ENCODE measurements at regions not wholly inside any gene's neighbourhood (a gene's known extent, or its start where the extent isn't known, plus 50 kb on each side); places are given as distances from the start of the nearest gene placed in this dataset.
"Not testable (repeated sequence)": the region's sequence is repeated elsewhere in the genome, so short reads cannot be mapped to it uniquely, and the experiment has no call there.

DNA sequence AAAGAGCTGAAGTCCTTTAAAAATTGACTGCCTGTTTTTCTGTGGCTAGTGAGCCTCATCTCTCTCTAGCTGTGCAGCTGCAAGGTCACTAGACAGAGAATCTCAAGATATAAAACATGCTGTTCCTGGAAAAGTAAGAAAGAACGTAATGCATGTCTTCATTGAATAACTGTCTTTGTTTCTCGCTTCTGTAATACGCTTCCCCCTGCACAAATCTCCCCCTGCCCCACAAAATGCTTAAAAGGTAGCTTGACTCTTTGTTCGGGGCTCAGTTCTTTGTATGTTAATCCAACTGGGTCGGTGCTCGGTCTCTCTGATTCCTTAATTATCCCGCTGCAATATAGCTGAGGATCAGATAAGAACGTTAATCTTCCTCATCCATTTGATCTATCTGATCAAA is 1495.9 kb upstream of the DDX18 start:
- not testable (repeated sequence) for H3K9me3 ChIP-seq (ENCODE audit: insufficient read depth, low read depth, low read length); H3K4me3 ChIP-seq (ENCODE audit: low read depth, low read length); H3K79me2 ChIP-seq (ENCODE audit: control insufficient read depth, insufficient read depth, low read length, poor library complexity); H4K91ac ChIP-seq (ENCODE audit: low read depth, low read length); H3K36me3 ChIP-seq (ENCODE audit: control insufficient read depth in 1 of 2, insufficient read depth in 2 of 2, low read length in 2 of 2); H2AK5ac ChIP-seq (ENCODE audit: low read length); H3K4ac ChIP-seq (ENCODE audit: low read depth, low read length); H3K27ac ChIP-seq (ENCODE audit: low read depth, low read length); H3K79me1 ChIP-seq (ENCODE audit: low read length); H2AFZ ChIP-seq (ENCODE audit: insufficient read depth, low read length, poor library complexity); H3K9ac ChIP-seq (ENCODE audit: low read length); H4K8ac ChIP-seq (ENCODE audit: low read depth, low read length); DNase-seq; H3K4me1 ChIP-seq (ENCODE audit: control insufficient read depth in 1 of 2, insufficient read depth in 2 of 2, low read length in 2 of 2); H3K18ac ChIP-seq (ENCODE audit: low read length); H2BK12ac ChIP-seq (ENCODE audit: low read length); H3K14ac ChIP-seq (ENCODE audit: low read length); H2BK5ac ChIP-seq (ENCODE audit: low read depth, low read length, poor library complexity); H2BK120ac ChIP-seq (ENCODE audit: insufficient read depth, low read length, poor library complexity); H3K23ac ChIP-seq (ENCODE audit: low read length); H3K27me3 ChIP-seq (ENCODE audit: insufficient read depth, low read length); H4K12ac ChIP-seq (ENCODE audit: low read depth, low read length); H3K4me2 ChIP-seq (ENCODE audit: low read length)
- WGBS (ENCODE audit: extremely low coverage, insufficient coverage, insufficient read length): no CpG with 5 or more reads among the region's 8 CpGs

DNA sequence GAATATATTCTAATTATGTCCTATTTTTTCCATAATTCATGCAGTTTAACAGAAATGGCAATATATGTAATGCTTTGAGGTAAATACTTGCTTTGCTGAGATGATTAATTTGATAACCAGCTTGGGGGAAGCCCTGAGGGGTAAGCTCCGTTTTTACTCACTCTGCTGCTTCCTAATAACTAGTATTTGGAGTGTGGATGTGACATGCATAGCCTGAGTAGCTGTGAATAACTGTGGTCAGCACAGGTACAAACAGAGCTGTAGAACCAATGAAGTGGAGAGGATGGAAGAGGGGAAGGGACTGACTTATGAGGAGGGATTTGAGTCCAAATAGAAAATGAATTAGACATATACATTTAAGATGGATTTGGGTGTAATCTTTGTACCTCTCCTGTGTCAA is 1495.5 kb upstream of the DDX18 start:
- no peak overlapping the region for H2BK12ac ChIP-seq (ENCODE audit: low read length)
- no peak overlapping the region for H2AFZ ChIP-seq (ENCODE audit: insufficient read depth, low read length, poor library complexity)
- H3K36me3 ChIP-seq (ENCODE audit: control insufficient read depth in 1 of 2, insufficient read depth in 2 of 2, low read length in 2 of 2): no peaks in the 10 kb centered on the region
- H3K4ac ChIP-seq (ENCODE audit: low read depth, low read length): no peak overlapping the region
- WGBS (ENCODE audit: extremely low coverage, insufficient coverage, insufficient read length): no CpG with 5 or more reads among the region's 1 CpG
- H2BK120ac ChIP-seq (ENCODE audit: insufficient read depth, low read length, poor library complexity): no peak overlapping the region
- no peaks in the 10 kb centered on the region for H3K9me3 ChIP-seq (ENCODE audit: insufficient read depth, low read depth, low read length)
- no peaks in the 10 kb centered on the region for H3K4me1 ChIP-seq (ENCODE audit: control insufficient read depth in 1 of 2, insufficient read depth in 2 of 2, low read length in 2 of 2)
- H3K4me3 ChIP-seq (ENCODE audit: low read depth, low read length): no peak overlapping the region
- H3K27me3 ChIP-seq (ENCODE audit: insufficient read depth, low read length): no peaks in the 10 kb centered on the region
- no peak overlapping the region for H2BK5ac ChIP-seq (ENCODE audit: low read depth, low read length, poor library complexity)
- H3K14ac ChIP-seq (ENCODE audit: low read length): no peak overlapping the region
- H3K79me1 ChIP-seq (ENCODE audit: low read length): no peaks in the 10 kb centered on the region
- no peak overlapping the region for H4K8ac ChIP-seq (ENCODE audit: low read depth, low read length)
- H2AK5ac ChIP-seq (ENCODE audit: low read length): no peak overlapping the region
- H3K9ac ChIP-seq (ENCODE audit: low read length): no peak overlapping the region
- H3K27ac ChIP-seq (ENCODE audit: low read depth, low read length): no peak overlapping the region
- no peak overlapping the region for H3K18ac ChIP-seq (ENCODE audit: low read length)
- H3K79me2 ChIP-seq (ENCODE audit: control insufficient read depth, insufficient read depth, low read length, poor library complexity): no peaks in the 10 kb centered on the region
- H3K23ac ChIP-seq (ENCODE audit: low read length): no peak overlapping the region
- no peak overlapping the region for H4K91ac ChIP-seq (ENCODE audit: low read depth, low read length)
- no peak overlapping the region for H3K4me2 ChIP-seq (ENCODE audit: low read length)
- DNase-seq: no peak
- no peak overlapping the region for H4K12ac ChIP-seq (ENCODE audit: low read depth, low read length)

DNA sequence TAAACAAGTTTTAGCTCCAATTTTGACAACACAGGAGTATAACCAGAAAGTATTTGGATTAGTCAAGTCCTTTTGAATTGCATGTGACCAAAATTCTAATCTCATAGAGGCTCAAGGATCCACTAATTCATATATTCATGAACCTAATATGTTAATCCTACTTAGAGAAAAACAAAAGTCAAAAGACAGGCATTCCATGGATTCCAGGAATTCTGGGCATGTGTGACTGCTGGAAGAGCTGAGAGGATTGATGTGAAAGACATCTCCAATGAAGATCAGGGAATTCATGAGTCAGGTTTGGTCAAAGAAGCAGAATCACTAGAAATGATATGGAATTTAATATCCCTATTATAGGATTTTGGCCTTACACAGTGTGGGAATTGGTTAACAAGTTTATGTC is 1494.6 kb upstream of the DDX18 start:
- Histone ChIP-seq H4K91ac (ENCODE audit: low read depth, low read length) (no peak overlapping the region), H2BK12ac (ENCODE audit: low read length) (no peak overlapping the region), H2BK120ac (ENCODE audit: insufficient read depth, low read length, poor library complexity) (no peak overlapping the region), H3K23ac (ENCODE audit: low read length) (no peak overlapping the region), H2AFZ (ENCODE audit: insufficient read depth, low read length, poor library complexity) (no peak overlapping the region), H2BK5ac (ENCODE audit: low read depth, low read length, poor library complexity) (no peak overlapping the region), H3K79me2 (ENCODE audit: control insufficient read depth, insufficient read depth, low read length, poor library complexity) (no peaks in the 10 kb centered on the region), H3K9me3 (ENCODE audit: insufficient read depth, low read depth, low read length) (no peaks in the 10 kb centered on the region), H3K27me3 (ENCODE audit: insufficient read depth, low read length) (no peaks in the 10 kb centered on the region), H3K4me3 (ENCODE audit: low read depth, low read length) (no peak overlapping the region), H3K9ac (ENCODE audit: low read length) (no peak overlapping the region), H3K79me1 (ENCODE audit: low read length) (no peaks in the 10 kb centered on the region), H3K4ac (ENCODE audit: low read depth, low read length) (no peak overlapping the region), H3K36me3 (ENCODE audit: control insufficient read depth in 1 of 2, insufficient read depth in 2 of 2, low read length in 2 of 2) (no peaks in the 10 kb centered on the region), H3K27ac (ENCODE audit: low read depth, low read length) (no peak overlapping the region), H2AK5ac (ENCODE audit: low read length) (no peak overlapping the region), H4K12ac (ENCODE audit: low read depth, low read length) (no peak overlapping the region), H3K14ac (ENCODE audit: low read length) (no peak overlapping the region), H3K4me2 (ENCODE audit: low read length) (no peak overlapping the region), H3K4me1 (ENCODE audit: control insufficient read depth in 1 of 2, insufficient read depth in 2 of 2, low read length in 2 of 2) (no peaks in the 10 kb centered on the region), H3K18ac (ENCODE audit: low read length) (no peak overlapping the region), H4K8ac (ENCODE audit: low read depth, low read length) (no peak overlapping the region)
- DNase-seq: no peak

DNA sequence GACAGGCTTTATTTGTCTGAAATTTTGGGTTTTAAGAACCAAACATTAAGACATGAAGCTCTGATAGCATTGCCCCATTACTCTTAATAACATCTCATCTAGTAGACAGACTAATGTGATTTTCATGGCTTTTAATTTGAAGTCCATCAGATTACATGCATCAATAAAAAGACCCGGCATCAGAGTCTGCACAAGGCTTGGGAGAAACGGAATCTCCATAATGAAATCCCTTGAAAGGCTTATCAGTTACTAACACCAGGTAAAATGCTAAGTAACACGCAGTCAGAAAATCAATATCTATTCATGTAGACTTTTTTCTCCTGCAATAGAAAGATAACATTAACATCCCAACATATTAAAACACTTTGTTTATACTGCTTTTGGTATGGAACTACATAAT is 1485.2 kb upstream of the DDX18 start:
- Histone ChIP-seq H3K9me3 (ENCODE audit: insufficient read depth, low read depth, low read length) (no peaks in the 10 kb centered on the region), H3K4me2 (ENCODE audit: low read length) (no peak overlapping the region), H3K23ac (ENCODE audit: low read length) (no peak overlapping the region), H4K8ac (ENCODE audit: low read depth, low read length) (no peak overlapping the region), H4K12ac (ENCODE audit: low read depth, low read length) (no peak overlapping the region), H3K18ac (ENCODE audit: low read length) (no peak overlapping the region), H2AK5ac (ENCODE audit: low read length) (no peak overlapping the region), H3K79me1 (ENCODE audit: low read length) (no peaks in the 10 kb centered on the region), H2BK120ac (ENCODE audit: insufficient read depth, low read length, poor library complexity) (no peak overlapping the region), H2AFZ (ENCODE audit: insufficient read depth, low read length, poor library complexity) (no peak overlapping the region), H3K4me3 (ENCODE audit: low read depth, low read length) (no peak overlapping the region), H3K27ac (ENCODE audit: low read depth, low read length) (no peak overlapping the region), H3K79me2 (ENCODE audit: control insufficient read depth, insufficient read depth, low read length, poor library complexity) (no peaks in the 10 kb centered on the region), H3K36me3 (ENCODE audit: control insufficient read depth in 1 of 2, insufficient read depth in 2 of 2, low read length in 2 of 2) (no peaks in the 10 kb centered on the region), H4K91ac (ENCODE audit: low read depth, low read length) (no peak overlapping the region), H2BK12ac (ENCODE audit: low read length) (no peak overlapping the region), H3K27me3 (ENCODE audit: insufficient read depth, low read length) (no peaks in the 10 kb centered on the region), H2BK5ac (ENCODE audit: low read depth, low read length, poor library complexity) (no peak overlapping the region), H3K4ac (ENCODE audit: low read depth, low read length) (no peak overlapping the region), H3K9ac (ENCODE audit: low read length) (no peak overlapping the region), H3K4me1 (ENCODE audit: control insufficient read depth in 1 of 2, insufficient read depth in 2 of 2, low read length in 2 of 2) (no peaks in the 10 kb centered on the region), H3K14ac (ENCODE audit: low read length) (no peak overlapping the region)
- no peak for DNase-seq
- WGBS (ENCODE audit: extremely low coverage, insufficient coverage, insufficient read length): no CpG with 5 or more reads among the region's 3 CpGs

DNA sequence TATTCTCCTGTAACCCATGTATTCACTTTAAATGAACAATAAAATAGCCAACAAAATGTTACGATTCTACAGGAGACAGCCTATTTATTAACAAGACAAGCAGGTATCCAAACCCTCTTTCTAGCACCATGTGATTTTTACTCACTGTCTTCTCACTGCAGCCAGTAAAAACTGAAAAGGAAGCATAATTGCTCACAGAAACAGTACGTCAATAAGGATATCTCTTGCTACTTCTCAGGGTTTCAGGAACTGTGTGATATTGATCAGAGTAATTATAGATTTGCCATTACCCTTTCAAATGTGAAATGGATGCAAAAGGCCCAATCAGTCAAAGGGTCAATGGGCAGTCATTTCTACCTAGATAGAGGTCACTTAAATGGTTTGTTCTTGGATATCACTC is 1473.8 kb upstream of the DDX18 start:
- H4K91ac ChIP-seq (ENCODE audit: low read depth, low read length): no peak overlapping the region
- no peak overlapping the region for H3K14ac ChIP-seq (ENCODE audit: low read length)
- no peak overlapping the region for H3K4me2 ChIP-seq (ENCODE audit: low read length)
- WGBS (ENCODE audit: extremely low coverage, insufficient coverage, insufficient read length): no CpG with 5 or more reads among the region's 2 CpGs
- no peaks in the 10 kb centered on the region for H3K36me3 ChIP-seq (ENCODE audit: control insufficient read depth in 1 of 2, insufficient read depth in 2 of 2, low read length in 2 of 2)
- no peak overlapping the region for H4K12ac ChIP-seq (ENCODE audit: low read depth, low read length)
- H2BK5ac ChIP-seq (ENCODE audit: low read depth, low read length, poor library complexity): no peak overlapping the region
- no peak overlapping the region for H2BK12ac ChIP-seq (ENCODE audit: low read length)
- no peaks in the 10 kb centered on the region for H3K4me1 ChIP-seq (ENCODE audit: control insufficient read depth in 1 of 2, insufficient read depth in 2 of 2, low read length in 2 of 2)
- H3K27me3 ChIP-seq (ENCODE audit: insufficient read depth, low read length): no peaks in the 10 kb centered on the region
- no peaks in the 10 kb centered on the region for H3K79me2 ChIP-seq (ENCODE audit: control insufficient read depth, insufficient read depth, low read length, poor library complexity)
- H3K9me3 ChIP-seq (ENCODE audit: insufficient read depth, low read depth, low read length): no peaks in the 10 kb centered on the region
- no peak overlapping the region for H3K4ac ChIP-seq (ENCODE audit: low read depth, low read length)
- no peak overlapping the region for H3K4me3 ChIP-seq (ENCODE audit: low read depth, low read length)
- no peak overlapping the region for H3K23ac ChIP-seq (ENCODE audit: low read length)
- no peak overlapping the region for H2AK5ac ChIP-seq (ENCODE audit: low read length)
- no peak overlapping the region for H2BK120ac ChIP-seq (ENCODE audit: insufficient read depth, low read length, poor library complexity)
- H3K79me1 ChIP-seq (ENCODE audit: low read length): no peaks in the 10 kb centered on the region
- H3K18ac ChIP-seq (ENCODE audit: low read length): no peak overlapping the region
- no peak overlapping the region for H4K8ac ChIP-seq (ENCODE audit: low read depth, low read length)
- H2AFZ ChIP-seq (ENCODE audit: insufficient read depth, low read length, poor library complexity): no peak overlapping the region
- H3K9ac ChIP-seq (ENCODE audit: low read length): no peak overlapping the region
- no peak overlapping the region for H3K27ac ChIP-seq (ENCODE audit: low read depth, low read length)
- DNase-seq: no peak

All from trophoblast cell (in vitro differentiated cells and primary cell).